Fibroblast of lung (primary cell): ENCODE measurements at regions not wholly inside any gene's neighbourhood (a gene's known extent, or its start where the extent isn't known, plus 50 kb on each side); places are given as distances from the start of the nearest gene placed in this dataset.

Source experiments
- DNase-seq, 2 donors: peaks; one replicate each; pipeline versions ENCODE4 v3.0.0 to v3.0.0-alpha.2; 2010; ENCODE audit warnings: low read depth in 2 of 2
- H2AFZ ChIP-seq: 2 replicates; pipeline ENCODE4 v1.5.1; 2012; ENCODE audit warnings: low read length, control low read depth, inconsistent platforms
- H3K27ac ChIP-seq: 2 replicates; pipeline ENCODE4 v1.5.1; 2011; ENCODE audit warnings: low read length, control low read depth; ENCODE audit not compliant: insufficient read depth
- H3K27me3 ChIP-seq: 2 replicates; pipeline ENCODE4 v1.5.1; 2011; ENCODE audit warnings: mild to moderate bottlenecking, low read length; ENCODE audit not compliant: control insufficient read depth, insufficient read depth
- H3K36me3 ChIP-seq: 2 replicates; pipeline ENCODE4 v1.5.1; 2011; ENCODE audit warnings: low read length; ENCODE audit not compliant: control insufficient read depth, insufficient read depth
- H3K4me1 ChIP-seq: 2 replicates; pipeline ENCODE4 v1.5.1; 2011; ENCODE audit warnings: low read length; ENCODE audit not compliant: control insufficient read depth, insufficient read depth; ENCODE audit errors: extremely low read depth
- H3K4me2 ChIP-seq: 2 replicates; pipeline ENCODE4 v1.5.1; 2011; ENCODE audit warnings: low read length, control low read depth; ENCODE audit not compliant: insufficient read depth; ENCODE audit errors: extremely low read depth
- H3K4me3 ChIP-seq, 4 experiments: fragments of 200-600 bp in 1 of 4; sonication (generic) in 1 of 4; replicated peaks in 1 of 4; 2 replicates each; pipeline ENCODE4 v1.5.1; 2011 to 2016; ENCODE audit warnings: low read length in 4 of 4, low read depth in 3 of 4, mild to moderate bottlenecking in 3 of 4, control low read depth in 2 of 4, inconsistent platforms in 1 of 4, mixed read lengths in 1 of 4; ENCODE audit not compliant: insufficient read depth in 1 of 4; ENCODE audit errors: control extremely low read depth in 1 of 4
- H3K79me2 ChIP-seq: 2 replicates; pipeline ENCODE4 v1.5.1; 2012; ENCODE audit warnings: mild to moderate bottlenecking, low read length, inconsistent platforms; ENCODE audit not compliant: control insufficient read depth, insufficient read depth
- H3K9ac ChIP-seq: 2 replicates; pipeline ENCODE4 v1.5.1; 2011; ENCODE audit warnings: mild to moderate bottlenecking, low read length, control low read depth; ENCODE audit not compliant: insufficient read depth
- H3K9me3 ChIP-seq: 2 replicates; pipeline ENCODE4 v1.5.1; 2012; ENCODE audit warnings: low read depth, low read length; ENCODE audit not compliant: control insufficient read depth, insufficient read depth
- H4K20me1 ChIP-seq: 2 replicates; pipeline ENCODE4 v1.5.1; 2011; ENCODE audit warnings: low read length; ENCODE audit not compliant: control insufficient read depth, insufficient read depth; ENCODE audit errors: extremely low read depth
- CTCF ChIP-seq, 2 donors: IDR thresholded peaks in 1 of 2; conservative IDR thresholded peaks in 1 of 2; 1 replicate in 1 of 2; 2 replicates in 1 of 2; pipeline ENCODE4 v1.5.1; 2011 to 2012; ENCODE audit warnings: low read length in 2 of 2, control low read depth in 1 of 2, inconsistent platforms in 1 of 2, low read depth in 1 of 2, mild to moderate bottlenecking in 1 of 2
- EZH2 ChIP-seq: IDR thresholded peaks from 2 replicates; pipeline ENCODE4 v1.5.1; 2012; ENCODE audit warnings: low read length, control low read depth, mild to moderate bottlenecking; ENCODE audit errors: missing control alignments

GRCh38 chr18:24530630-24531111 lies 70.2 kb downstream of the HRH4 start:
- H3K9ac ChIP-seq, result no peak overlapping the region
- H3K36me3 ChIP-seq, result no peaks in the 10 kb centered on the region
- no peaks in the 10 kb centered on the region for H3K79me2 ChIP-seq
- no peak overlapping the region for H2AFZ ChIP-seq
- no peaks in the 10 kb centered on the region for H4K20me1 ChIP-seq
- H3K9me3 ChIP-seq, result no peaks in the 10 kb centered on the region
- H3K4me2 ChIP-seq, result no peak overlapping the region
- H3K27me3 ChIP-seq, result no peaks in the 10 kb centered on the region
- TF ChIP-seq EZH2 (no peak), CTCF (conservative IDR thresholded peaks at IDR 0.05 in 1 of 2, IDR thresholded peaks at IDR 0.05 in 1 of 2; ENCODE audit: low read depth in 1 of 2, low read length in 2 of 2) (no peak)
- peak; percentile 14 to 82 for DNase-seq
- H3K4me3 ChIP-seq, result no peak overlapping the region
- peaks cover 2% of the 10 kb centered on the region for H3K4me1 ChIP-seq
- no peak overlapping the region for H3K27ac ChIP-seq

- no peak overlapping the region for H2AFZ ChIP-seq
- H3K4me2 ChIP-seq, result no peak overlapping the region
- H3K27ac ChIP-seq, result no peak overlapping the region
- no peaks in the 10 kb centered on the region for H3K79me2 ChIP-seq
- TF ChIP-seq CTCF (conservative IDR thresholded peaks at IDR 0.05 in 1 of 2, IDR thresholded peaks at IDR 0.05 in 1 of 2; ENCODE audit: low read depth in 1 of 2, low read length in 2 of 2) (no peak), EZH2 (no peak)
- H3K9me3 ChIP-seq, result no peaks in the 10 kb centered on the region
- H3K27me3 ChIP-seq, result peaks cover 4% of the 10 kb centered on the region
- DNase-seq, result no peak
- H3K36me3 ChIP-seq, result no peaks in the 10 kb centered on the region
- H3K4me1 ChIP-seq, result peaks cover 2% of the 10 kb centered on the region
- no peak overlapping the region for H3K9ac ChIP-seq
- H3K4me3 ChIP-seq, result no peak overlapping the region
- H4K20me1 ChIP-seq, result no peaks in the 10 kb centered on the region
Observed at GRCh38 chr18:24534271-24534670, 73.8 kb downstream of the HRH4 start.

GRCh38 chr18:24534737-24535136 lies 74.3 kb downstream of the HRH4 start:
- DNase-seq, result no peak
- Histone ChIP-seq H3K4me1 (peaks cover 2% of the 10 kb centered on the region), H3K4me2 (no peak overlapping the region), H3K9ac (no peak overlapping the region), H3K9me3 (no peaks in the 10 kb centered on the region), H2AFZ (no peak overlapping the region), H3K36me3 (no peaks in the 10 kb centered on the region), H3K4me3 (no peak overlapping the region), H3K79me2 (no peaks in the 10 kb centered on the region), H4K20me1 (no peaks in the 10 kb centered on the region), H3K27me3 (peaks cover 4% of the 10 kb centered on the region), H3K27ac (no peak overlapping the region)
- TF ChIP-seq CTCF (conservative IDR thresholded peaks at IDR 0.05 in 1 of 2, IDR thresholded peaks at IDR 0.05 in 1 of 2; ENCODE audit: low read depth in 1 of 2, low read length in 2 of 2), result no peak
- TF ChIP-seq EZH2, result no peak
